ENCODE measurements at regions not wholly inside any gene's neighbourhood (a gene's known extent, or its start where the extent isn't known, plus 50 kb on each side); places are given as distances from the start of the nearest gene placed in this dataset.
"Not testable (repeated sequence)": the region's sequence is repeated elsewhere in the genome, so short reads cannot be mapped to it uniquely, and the experiment has no call there.

DNA sequence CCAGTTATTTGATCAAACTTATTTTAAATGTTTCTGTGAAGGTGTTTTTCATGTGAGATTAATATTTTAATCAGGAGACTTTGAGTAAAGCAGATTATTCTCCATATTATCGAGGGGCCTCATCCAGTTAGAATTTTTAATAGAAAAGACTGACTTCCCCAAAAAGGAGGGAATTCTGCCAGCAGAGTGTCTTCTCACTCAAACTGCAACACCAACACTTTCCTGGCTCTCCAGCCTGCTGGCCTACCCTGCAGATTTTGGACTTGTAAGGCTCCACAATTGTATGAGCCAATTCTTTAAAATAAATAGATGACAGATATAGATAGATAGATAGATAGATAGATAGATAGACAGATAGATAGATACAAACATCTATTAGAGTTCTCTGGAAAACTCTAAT, 155.7 kb downstream of the SEC23A start:
- Histone ChIP-seq H3K36me3 (ENCODE audit: control insufficient read depth in 2 of 3, insufficient read depth in 3 of 3, low read length in 3 of 3) (no peaks in the 10 kb centered on the region), H3K9ac (ENCODE audit: low read length in 3 of 3) (no peak overlapping the region), H3K27ac (ENCODE audit: low read depth in 2 of 2, low read length in 2 of 2) (no peak overlapping the region), H3K4me1 (ENCODE audit: control insufficient read depth in 2 of 3, insufficient read depth in 2 of 3, low read depth in 1 of 3, low read length in 3 of 3) (no peaks in the 10 kb centered on the region), H3K9me3 (ENCODE audit: control insufficient read depth in 2 of 3, insufficient read depth in 1 of 3, low read length in 3 of 3) (no peaks in the 10 kb centered on the region), H3K27me3 (ENCODE audit: control insufficient read depth, insufficient read depth, low read length) (no peaks in the 10 kb centered on the region), H3K4me3 (ENCODE audit: low read length in 3 of 3) (no peak overlapping the region)
- intact Hi-C loops (cut with DNase I): no loop called here
- TF ChIP-seq, protein P1, sequence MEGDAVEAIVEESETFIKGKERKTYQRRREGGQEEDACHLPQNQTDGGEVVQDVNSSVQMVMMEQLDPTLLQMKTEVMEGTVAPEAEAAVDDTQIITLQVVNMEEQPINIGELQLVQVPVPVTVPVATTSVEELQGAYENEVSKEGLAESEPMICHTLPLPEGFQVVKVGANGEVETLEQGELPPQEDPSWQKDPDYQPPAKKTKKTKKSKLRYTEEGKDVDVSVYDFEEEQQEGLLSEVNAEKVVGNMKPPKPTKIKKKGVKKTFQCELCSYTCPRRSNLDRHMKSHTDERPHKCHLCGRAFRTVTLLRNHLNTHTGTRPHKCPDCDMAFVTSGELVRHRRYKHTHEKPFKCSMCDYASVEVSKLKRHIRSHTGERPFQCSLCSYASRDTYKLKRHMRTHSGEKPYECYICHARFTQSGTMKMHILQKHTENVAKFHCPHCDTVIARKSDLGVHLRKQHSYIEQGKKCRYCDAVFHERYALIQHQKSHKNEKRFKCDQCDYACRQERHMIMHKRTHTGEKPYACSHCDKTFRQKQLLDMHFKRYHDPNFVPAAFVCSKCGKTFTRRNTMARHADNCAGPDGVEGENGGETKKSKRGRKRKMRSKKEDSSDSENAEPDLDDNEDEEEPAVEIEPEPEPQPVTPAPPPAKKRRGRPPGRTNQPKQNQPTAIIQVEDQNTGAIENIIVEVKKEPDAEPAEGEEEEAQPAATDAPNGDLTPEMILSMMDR (IDR thresholded peaks at IDR 0.05; ENCODE audit: borderline replicate concordance, extremely low read depth, insufficient read depth): no peak
- FAIRE-seq (no peak), DNase-seq (no peak)

DNA sequence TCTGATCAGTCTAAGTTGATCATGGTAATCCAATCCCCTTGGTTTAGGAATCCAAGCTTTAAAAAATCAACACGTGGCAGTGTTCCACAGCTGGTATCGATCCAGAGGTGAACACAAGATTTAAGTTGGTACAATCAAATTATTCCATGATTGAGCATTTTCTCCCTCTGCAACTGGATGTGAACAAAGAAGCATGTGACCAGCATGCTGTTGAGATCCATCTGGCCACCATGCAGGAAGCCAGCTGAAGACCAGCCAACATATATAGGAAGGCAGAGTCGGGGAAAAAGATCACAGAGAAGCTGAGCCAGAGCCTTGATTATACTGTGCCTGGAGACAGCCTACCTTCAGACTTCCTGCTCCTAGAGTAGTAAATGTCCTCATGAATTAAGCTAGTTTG, 158.3 kb downstream of the SEC23A start:
- Histone ChIP-seq H3K27me3 (ENCODE audit: control insufficient read depth, insufficient read depth, low read length) (no peaks in the 10 kb centered on the region), H3K27ac (ENCODE audit: low read depth in 2 of 2, low read length in 2 of 2) (no peak overlapping the region), H3K36me3 (ENCODE audit: control insufficient read depth in 2 of 3, insufficient read depth in 3 of 3, low read length in 3 of 3) (no peaks in the 10 kb centered on the region), H3K4me3 (ENCODE audit: low read length in 3 of 3) (no peak overlapping the region), H3K4me1 (ENCODE audit: control insufficient read depth in 2 of 3, insufficient read depth in 2 of 3, low read depth in 1 of 3, low read length in 3 of 3) (no peaks in the 10 kb centered on the region), H3K9me3 (ENCODE audit: control insufficient read depth in 2 of 3, insufficient read depth in 1 of 3, low read length in 3 of 3) (no peaks in the 10 kb centered on the region), H3K9ac (ENCODE audit: low read length in 3 of 3) (no peak overlapping the region)
- DNase-seq (no peak), FAIRE-seq (no peak)
- TF ChIP-seq, protein P1 (IDR thresholded peaks at IDR 0.05; ENCODE audit: borderline replicate concordance, extremely low read depth, insufficient read depth): no peak
- intact Hi-C loops (cut with DNase I): no loop called here

DNA sequence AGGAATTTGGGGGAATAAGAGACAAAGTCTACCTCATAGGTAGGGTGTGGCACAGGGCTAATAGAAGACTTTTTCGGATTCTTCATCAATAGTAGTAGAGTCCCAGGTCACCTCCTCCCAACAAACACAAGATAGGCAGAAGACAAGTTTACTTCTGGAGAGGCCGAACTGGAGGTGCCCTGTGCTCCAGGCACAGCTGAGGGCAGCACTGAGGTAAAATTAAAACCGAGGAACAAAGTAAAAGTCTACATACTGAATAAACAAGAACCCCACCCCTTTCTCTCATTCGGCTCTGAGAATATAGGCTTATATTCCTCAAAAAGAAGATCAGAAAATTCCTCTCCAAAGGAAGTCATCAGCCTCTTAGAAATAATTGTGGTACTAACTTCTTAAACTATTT, 161.5 kb downstream of the SEC23A start:
- intact Hi-C loops (cut with DNase I): no loop called here
- no peaks in the 10 kb centered on the region for H3K36me3 ChIP-seq (ENCODE audit: control insufficient read depth in 2 of 3, insufficient read depth in 3 of 3, low read length in 3 of 3)
- TF ChIP-seq, protein P1 (IDR thresholded peaks at IDR 0.05; ENCODE audit: borderline replicate concordance, extremely low read depth, insufficient read depth): no peak
- no peaks in the 10 kb centered on the region for H3K27me3 ChIP-seq (ENCODE audit: control insufficient read depth, insufficient read depth, low read length)
- no peaks in the 10 kb centered on the region for H3K9me3 ChIP-seq (ENCODE audit: control insufficient read depth in 2 of 3, insufficient read depth in 1 of 3, low read length in 3 of 3)
- no peak overlapping the region for H3K27ac ChIP-seq (ENCODE audit: low read depth in 2 of 2, low read length in 2 of 2)
- H3K4me3 ChIP-seq (ENCODE audit: low read length in 3 of 3): no peak overlapping the region
- H3K9ac ChIP-seq (ENCODE audit: low read length in 3 of 3): no peak overlapping the region
- no peak for DNase-seq
- no peaks in the 10 kb centered on the region for H3K4me1 ChIP-seq (ENCODE audit: control insufficient read depth in 2 of 3, insufficient read depth in 2 of 3, low read depth in 1 of 3, low read length in 3 of 3)
- no peak for FAIRE-seq

DNA sequence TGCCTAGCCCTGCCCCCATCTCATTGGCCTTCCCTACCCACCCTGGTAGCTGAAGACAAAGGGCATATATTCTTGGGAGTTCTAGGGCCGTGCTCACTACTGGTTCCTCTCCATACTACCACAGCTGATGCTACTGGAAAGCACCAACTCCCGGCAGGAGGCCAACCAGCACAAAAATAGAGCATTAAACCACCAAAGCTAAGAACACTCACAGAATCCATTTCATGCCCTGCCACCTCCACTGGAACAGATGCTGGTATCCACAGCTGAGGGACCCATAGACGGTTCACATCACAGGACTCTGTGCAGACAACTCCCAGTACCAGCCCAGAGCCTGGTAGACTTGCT, 170.4 kb downstream of the SEC23A start:
- H3K36me3 ChIP-seq (ENCODE audit: control insufficient read depth in 2 of 3, insufficient read depth in 3 of 3, low read length in 3 of 3); H3K9me3 ChIP-seq (ENCODE audit: control insufficient read depth in 2 of 3, insufficient read depth in 1 of 3, low read length in 3 of 3); H3K4me1 ChIP-seq (ENCODE audit: control insufficient read depth in 2 of 3, insufficient read depth in 2 of 3, low read depth in 1 of 3, low read length in 3 of 3); H3K9ac ChIP-seq (ENCODE audit: low read length in 3 of 3); FAIRE-seq; intact Hi-C loops (cut with DNase I); DNase-seq; H3K4me3 ChIP-seq (ENCODE audit: low read length in 3 of 3); H3K27ac ChIP-seq (ENCODE audit: low read depth in 2 of 2, low read length in 2 of 2); H3K27me3 ChIP-seq (ENCODE audit: control insufficient read depth, insufficient read depth, low read length): not testable (repeated sequence)
